Esophagus muscularis mucosa (tissue), 4 donors: ENCODE measurements at regions not wholly inside any gene's neighbourhood (a gene's known extent, or its start where the extent isn't known, plus 50 kb on each side); places are given as distances from the start of the nearest gene placed in this dataset.

Source experiments
- DNase-seq: peaks from one replicate; pipeline ENCODE4 v3.0.0-alpha.2; 2017; ENCODE audit errors: extremely low spot score
- H3K27ac ChIP-seq, 4 donors: fragments of 200-600 bp; sonication (generic); replicated peaks in 1 of 4; 1 replicate in 3 of 4; 2 replicates in 1 of 4; pipeline ENCODE4 v1.5.1; 2016 to 2019; ENCODE audit warnings: mild to moderate bottlenecking in 1 of 4
- H3K27me3 ChIP-seq, 4 donors: fragments of 200-600 bp; sonication (generic); one replicate each; pipeline versions ENCODE4 v1.5.1 to v1.6.0; 2016 to 2019
- H3K36me3 ChIP-seq, 4 donors: fragments of 200-600 bp; sonication (generic); one replicate each; pipeline ENCODE4 v1.5.1; 2016 to 2019
- H3K4me1 ChIP-seq, 4 donors: fragments of 200-600 bp; sonication (generic); one replicate each; pipeline ENCODE4 v1.5.1; 2016 to 2019
- H3K4me3 ChIP-seq, 4 donors: fragments of 200-600 bp; sonication (generic); 1 replicate in 2 of 4; 2 replicates in 2 of 4; pipeline ENCODE4 v1.5.1; 2016 to 2019; ENCODE audit warnings: mild to moderate bottlenecking in 4 of 4, moderate library complexity in 1 of 4
- H3K9me3 ChIP-seq, 4 donors: fragments of 200-600 bp; sonication (generic); 1 replicate in 3 of 4; 2 replicates in 1 of 4; pipeline ENCODE4 v1.5.1; 2016 to 2019
- CTCF ChIP-seq, 3 experiments: fragments of 200-600 bp in 2 of 3; fragments of 450-650 bp in 1 of 3; sonication (generic) in 2 of 3; IDR thresholded peaks; one replicate each; pipeline ENCODE4 v1.5.1; 2017 to 2019; ENCODE audit warnings: antibody characterized with exemption in 3 of 3, mild to moderate bottlenecking in 2 of 3, moderate library complexity in 1 of 3
- EP300 ChIP-seq: sonication (generic); formaldehyde crosslinking; IDR thresholded peaks from one replicate; pipeline ENCODE4 v1.6.1; 2017; ENCODE audit warnings: antibody characterized with exemption
- POLR2A ChIP-seq: fragments of 450-650 bp; IDR thresholded peaks from one replicate; pipeline ENCODE4 v1.6.1; 2017; ENCODE audit warnings: antibody characterized with exemption, moderate library complexity, mild to moderate bottlenecking, low read depth
- POLR2AphosphoS5 ChIP-seq, 2 donors: sonication (generic); formaldehyde crosslinking; IDR thresholded peaks; one replicate each; pipeline ENCODE4 v1.6.1; 2017; ENCODE audit warnings: antibody characterized with exemption in 2 of 2
- whole genome bisulfite sequencing: methylation state at CpG from one replicate; pipeline ENCODE4 v1.1.5; 2018; 5-methylcytosine and 5-hydroxymethylcytosine counted together
- intact Hi-C: fragments of 100-400 bp; cut with DNase I; formaldehyde crosslinking; loops from one replicate; pipeline ENCODE4 v1.15.1; 2023

GRCh38 chr3:28080716-28081115 lies 160.7 kb upstream of the CMC1 start:
- intact Hi-C loops: no loop called here
- H3K27ac ChIP-seq: no peak overlapping the region
- H3K36me3 ChIP-seq: no peaks in the 10 kb centered on the region
- no peaks in the 10 kb centered on the region for H3K9me3 ChIP-seq
- no peak for DNase-seq
- TF ChIP-seq POLR2AphosphoS5 (IDR thresholded peaks at IDR 0.05) (no peak), CTCF (IDR thresholded peaks at IDR 0.05) (no peak), EP300 (no peak), POLR2A (no peak)
- 100% methylated on average over 1 of the region's 1 CpG for WGBS
- H3K27me3 ChIP-seq: no peaks in the 10 kb centered on the region
- no peak overlapping the region for H3K4me3 ChIP-seq
- H3K4me1 ChIP-seq: no peaks in the 10 kb centered on the region

- Histone ChIP-seq H3K4me3 (no peak overlapping the region), H3K27me3 (no peaks in the 10 kb centered on the region), H3K36me3 (no peaks in the 10 kb centered on the region), H3K9me3 (no peaks in the 10 kb centered on the region), H3K27ac (no peak overlapping the region), H3K4me1 (no peaks in the 10 kb centered on the region)
- DNase-seq: no peak
- 62% methylated on average over 2 of the region's 2 CpGs for WGBS
- TF ChIP-seq POLR2AphosphoS5 (IDR thresholded peaks at IDR 0.05): no peak
- no peak for TF ChIP-seq POLR2A
- no peak for TF ChIP-seq CTCF (IDR thresholded peaks at IDR 0.05)
- no peak for TF ChIP-seq EP300
- intact Hi-C loops: no loop called here
Measured at GRCh38 chr3:28081533-28081947, 159.9 kb upstream of the CMC1 start.

GRCh38 chr3:28087591-28087990 lies 153.8 kb upstream of the CMC1 start:
- intact Hi-C loops: no loop called here
- peaks cover 0 to 6% (median 5%) of the 10 kb centered on the region in 4 donors for H3K9me3 ChIP-seq
- 71% methylated on average over 2 of the region's 2 CpGs for WGBS
- no peaks in the 10 kb centered on the region for H3K4me1 ChIP-seq
- no peaks in the 10 kb centered on the region for H3K27me3 ChIP-seq
- DNase-seq: no peak
- no peak overlapping the region for H3K27ac ChIP-seq
- TF ChIP-seq POLR2AphosphoS5 (IDR thresholded peaks at IDR 0.05): no peak
- H3K36me3 ChIP-seq: no peaks in the 10 kb centered on the region
- H3K4me3 ChIP-seq: no peak overlapping the region

- TF ChIP-seq EP300 (no peak), POLR2AphosphoS5 (IDR thresholded peaks at IDR 0.05) (no peak), CTCF (IDR thresholded peaks at IDR 0.05) (no peak), POLR2A (no peak)
- intact Hi-C loops: no loop called here
- no peaks in the 10 kb centered on the region for H3K36me3 ChIP-seq
- no peak for DNase-seq
- 79% methylated on average over 7 of the region's 7 CpGs for WGBS
- H3K27ac ChIP-seq: no peak overlapping the region
- no peaks in the 10 kb centered on the region for H3K4me1 ChIP-seq
- H3K4me3 ChIP-seq: no peak overlapping the region
- H3K9me3 ChIP-seq: peaks cover 0 to 18% (median 12%) of the 10 kb centered on the region in 4 donors
- no peaks in the 10 kb centered on the region for H3K27me3 ChIP-seq
Measured at GRCh38 chr3:28088811-28089526, 152.4 kb upstream of the CMC1 start.

- 77% methylated on average over 2 of the region's 2 CpGs for WGBS
- H3K4me1 ChIP-seq: no peaks in the 10 kb centered on the region
- intact Hi-C loops: no loop called here
Measured at GRCh38 chr3:28089527-28089897, 151.9 kb upstream of the CMC1 start.

More at GRCh38 chr3:28089527-28089897, 151.9 kb upstream of the CMC1 start:
- no peak for TF ChIP-seq CTCF (IDR thresholded peaks at IDR 0.05)
- TF ChIP-seq POLR2A: no peak
- TF ChIP-seq EP300: no peak
- no peak for TF ChIP-seq POLR2AphosphoS5 (IDR thresholded peaks at IDR 0.05)
- Histone ChIP-seq H3K36me3 (no peaks in the 10 kb centered on the region), H3K4me3 (no peak overlapping the region), H3K27ac (no peak overlapping the region), H3K9me3 (peaks cover 0 to 23% (median 13%) of the 10 kb centered on the region in 4 donors), H3K27me3 (no peaks in the 10 kb centered on the region)
- no peak for DNase-seq
